ENCODE measurements at regions not wholly inside any gene's neighbourhood (a gene's known extent, or its start where the extent isn't known, plus 50 kb on each side); places are given as distances from the start of the nearest gene placed in this dataset.

GRCh38 chr7:46968003-46968402 lies 613.9 kb downstream of the TNS3 start:
- H3K4me1 ChIP-seq = peaks cover 3 to 4% of the 10 kb centered on the region in 2 donors

GRCh38 chr7:46963719-46964118 lies 618.2 kb downstream of the TNS3 start:
- no peaks in the 10 kb centered on the region for H3K9me3 ChIP-seq
- H3K27ac ChIP-seq = no peak overlapping the region
- no peaks in the 10 kb centered on the region for H3K27me3 ChIP-seq
- DNase-seq = no peak
- intact Hi-C loops (cut with DNase I) = no loop called here
- no peaks in the 10 kb centered on the region for H3K36me3 ChIP-seq
- H3K4me1 ChIP-seq = no peaks in the 10 kb centered on the region
- TF ChIP-seq CTCF (IDR thresholded peaks at IDR 0.05) (no peak), POLR2A (IDR thresholded peaks at IDR 0.05) (no peak)
- no peak overlapping the region for H3K4me3 ChIP-seq (replicated peaks in 1 of 3)

More at GRCh38 chr7:46968003-46968402, 613.9 kb downstream of the TNS3 start:
- DNase-seq = no peak
- no peak overlapping the region for H3K4me3 ChIP-seq (replicated peaks in 1 of 3)
- 97% methylated on average over 1 of the region's 1 CpG for WGBS, 2 donors
- H3K27ac ChIP-seq = no peak overlapping the region
- no peaks in the 10 kb centered on the region for H3K36me3 ChIP-seq
- no peaks in the 10 kb centered on the region for H3K27me3 ChIP-seq
- intact Hi-C loops (cut with DNase I) = no loop called here
- TF ChIP-seq CTCF (IDR thresholded peaks at IDR 0.05) (no peak), POLR2A (IDR thresholded peaks at IDR 0.05) (no peak)
- no peaks in the 10 kb centered on the region for H3K9me3 ChIP-seq

- 57 to 62% methylated on average over 3 of the region's 3 CpGs for WGBS, 2 donors
These were observed 620.9 kb downstream of the TNS3 start for GRCh38 chr7:46960970-46961369.

GRCh38 chr7:46957195-46957594 lies 624.7 kb downstream of the TNS3 start:
- 94 to 97% methylated on average over 5 of the region's 5 CpGs for WGBS, 2 donors
- Histone ChIP-seq H3K9me3 (no peaks in the 10 kb centered on the region), H3K4me3 (replicated peaks in 1 of 3) (no peak overlapping the region), H3K27ac (no peak overlapping the region), H3K4me1 (no peaks in the 10 kb centered on the region), H3K36me3 (no peaks in the 10 kb centered on the region), H3K27me3 (no peaks in the 10 kb centered on the region)
- DNase-seq = no peak
- intact Hi-C loops (cut with DNase I) = no loop called here
- TF ChIP-seq CTCF (IDR thresholded peaks at IDR 0.05) (no peak), POLR2A (IDR thresholded peaks at IDR 0.05) (no peak)

More at GRCh38 chr7:46960970-46961369, 620.9 kb downstream of the TNS3 start:
- Histone ChIP-seq H3K9me3 (no peaks in the 10 kb centered on the region), H3K27ac (no peak overlapping the region), H3K36me3 (no peaks in the 10 kb centered on the region), H3K27me3 (no peaks in the 10 kb centered on the region), H3K4me3 (replicated peaks in 1 of 3) (no peak overlapping the region), H3K4me1 (no peaks in the 10 kb centered on the region)
- intact Hi-C loops (cut with DNase I) = no loop called here
- DNase-seq = peak in 1 of 2 donors; percentile 16
- TF ChIP-seq POLR2A (IDR thresholded peaks at IDR 0.05) (no peak), CTCF (IDR thresholded peaks at IDR 0.05) (no peak)

GRCh38 chr7:46955531-46955930 lies 626.4 kb downstream of the TNS3 start:
- no peak overlapping the region for H3K4me3 ChIP-seq (replicated peaks in 1 of 3)
- H3K27me3 ChIP-seq = no peaks in the 10 kb centered on the region
- intact Hi-C loops (cut with DNase I) = no loop called here
- TF ChIP-seq CTCF (IDR thresholded peaks at IDR 0.05) (no peak), POLR2A (IDR thresholded peaks at IDR 0.05) (no peak)
- H3K27ac ChIP-seq = no peak overlapping the region
- H3K4me1 ChIP-seq = no peaks in the 10 kb centered on the region
- 93 to 96% methylated on average over 2 of the region's 2 CpGs for WGBS, 2 donors
- DNase-seq = no peak
- no peaks in the 10 kb centered on the region for H3K9me3 ChIP-seq
- H3K36me3 ChIP-seq = no peaks in the 10 kb centered on the region

Data from thyroid gland (tissue), 4 donors.